TTC549 (cell line): ENCODE measurements at regions not wholly inside any gene's neighbourhood (a gene's known extent, or its start where the extent isn't known, plus 50 kb on each side); places are given as distances from the start of the nearest gene placed in this dataset.

Source experiments
- FAIRE-seq: peaks from 2 replicates; lab custom pipeline; 2012; peaks lifted over from hg19 to GRCh38; lab: Jason Lieb, UNC

DNA sequence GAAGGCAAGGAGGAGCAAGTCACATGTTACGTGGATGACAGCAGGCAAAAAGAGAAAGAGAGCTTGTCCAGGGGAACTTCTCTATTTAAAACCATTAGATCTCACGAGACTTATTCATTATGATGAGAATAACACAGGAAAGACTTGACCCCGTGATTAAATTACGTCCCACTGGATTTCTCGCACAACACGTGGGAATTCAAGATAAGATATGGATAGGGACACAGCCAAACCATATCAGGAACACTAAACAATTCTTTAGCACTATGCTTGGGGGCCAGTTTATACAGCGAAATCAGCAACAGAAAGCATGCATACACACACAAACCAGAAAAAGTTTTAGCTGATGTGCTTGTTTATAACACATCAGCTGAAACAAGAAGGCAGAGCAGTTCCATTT is 704.2 kb downstream of the OTOL1 start:
- no peak for FAIRE-seq

DNA sequence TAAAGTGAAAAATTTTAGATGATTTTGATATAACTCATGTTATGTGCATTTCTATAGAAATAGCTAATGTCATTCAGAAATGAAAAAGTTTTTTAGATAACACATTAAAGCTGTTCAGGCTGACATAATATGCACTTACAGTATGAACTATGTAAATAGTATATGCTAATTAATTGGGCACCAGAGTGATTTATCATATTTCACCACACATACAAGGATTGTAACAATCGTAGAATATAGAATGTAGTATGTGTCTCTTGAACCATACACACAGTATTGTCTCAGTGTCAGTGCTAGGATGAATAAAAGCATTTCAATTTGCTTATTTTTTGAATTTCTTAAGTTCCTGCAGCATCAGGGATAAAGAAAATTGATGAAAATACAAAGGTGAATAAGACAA is 710.0 kb downstream of the OTOL1 start:
- FAIRE-seq, result no peak

DNA sequence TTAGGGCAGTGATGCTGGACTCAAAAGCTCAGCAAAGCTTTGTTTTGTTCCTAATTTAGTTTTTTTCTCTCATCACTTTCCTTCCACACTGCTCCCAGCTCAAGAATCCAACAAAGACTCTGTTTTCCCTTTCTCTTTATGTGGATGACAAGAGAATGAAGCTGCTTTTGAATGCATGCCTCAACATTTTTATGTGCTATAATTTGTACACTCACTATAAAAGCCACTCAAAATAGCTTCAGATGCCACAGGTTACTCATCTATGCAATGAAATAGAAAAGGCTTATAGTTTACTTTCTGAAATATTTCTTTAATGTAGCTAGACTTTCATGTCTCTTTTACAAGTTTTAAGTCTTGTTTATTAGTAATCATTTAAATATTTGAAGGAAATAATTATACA is 714.9 kb downstream of the OTOL1 start:
- FAIRE-seq, result no peak

DNA sequence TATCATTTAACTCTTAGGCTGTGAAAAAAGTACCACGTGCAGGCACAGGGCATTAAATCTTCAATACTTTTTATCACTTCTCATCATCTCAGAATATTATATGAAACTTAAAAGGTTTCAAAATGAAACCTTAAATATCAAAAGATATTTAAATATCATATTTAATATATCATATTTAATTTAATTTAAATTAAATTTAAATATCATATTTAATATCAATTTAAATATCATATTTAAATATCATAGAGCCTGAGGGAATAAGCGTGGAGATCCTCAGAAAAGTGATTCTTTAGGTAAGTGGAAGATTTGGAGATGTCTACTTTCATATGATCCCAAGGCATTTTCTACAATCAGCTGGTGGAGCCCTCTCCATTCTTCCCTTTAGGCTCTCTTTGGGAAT is 716.6 kb downstream of the OTOL1 start:
- FAIRE-seq, result no peak

DNA sequence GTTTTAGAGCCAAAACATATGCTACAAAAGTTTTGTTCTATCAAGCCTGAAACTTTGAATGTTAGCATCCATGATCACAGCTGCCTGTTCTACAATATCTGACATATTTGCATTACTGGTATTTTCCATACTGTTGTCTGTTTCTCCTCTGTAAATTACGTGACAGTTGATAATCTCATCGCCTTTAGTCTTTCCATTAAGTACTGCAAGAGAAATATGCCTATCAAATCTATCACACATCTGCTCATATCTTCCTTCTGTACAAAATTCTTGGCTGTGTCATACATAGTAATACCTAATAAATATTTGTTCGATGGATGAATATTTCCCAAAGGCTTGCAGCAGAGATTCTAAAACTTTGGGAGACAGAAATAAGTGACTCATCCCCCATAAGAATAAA is 717.3 kb downstream of the OTOL1 start:
- FAIRE-seq, result no peak

DNA sequence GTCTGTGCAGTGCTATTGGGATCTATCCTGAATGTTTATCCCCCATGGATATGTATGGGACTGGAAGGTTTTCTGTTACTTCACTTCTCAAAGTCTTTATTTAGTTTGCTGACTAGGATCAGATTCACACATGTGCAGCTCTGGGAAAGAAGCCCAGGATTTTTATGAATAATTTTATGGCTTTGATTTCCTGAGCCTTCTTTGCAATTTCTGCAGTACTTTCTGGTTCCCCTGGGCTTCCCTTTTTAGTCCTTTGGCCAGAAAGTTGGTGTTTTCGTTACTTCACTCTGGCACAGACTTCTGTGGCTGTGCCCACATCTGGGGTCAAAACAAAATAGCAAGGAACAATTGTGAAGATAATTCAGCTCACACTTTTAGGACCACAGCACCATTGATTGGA is 721.0 kb downstream of the OTOL1 start:
- no peak for FAIRE-seq

DNA sequence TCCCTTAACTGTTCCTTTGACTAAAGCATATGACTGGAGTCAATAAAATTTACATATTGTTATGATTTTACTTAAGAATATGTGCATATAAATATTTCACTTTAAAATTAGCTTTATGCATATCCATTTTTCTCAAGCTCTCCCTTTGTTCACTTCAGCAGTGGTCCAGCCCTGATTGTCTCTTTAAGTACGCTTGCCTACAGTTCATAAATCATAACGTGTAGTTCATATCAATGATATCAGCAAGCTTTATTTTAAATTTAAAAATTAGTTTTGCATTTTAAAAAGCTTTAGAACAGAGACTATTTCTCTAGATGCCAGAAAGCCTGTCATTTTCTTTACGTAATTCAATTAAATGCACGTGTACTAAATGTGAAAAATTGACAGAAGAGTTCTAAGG is 721.9 kb downstream of the OTOL1 start:
- no peak for FAIRE-seq

DNA sequence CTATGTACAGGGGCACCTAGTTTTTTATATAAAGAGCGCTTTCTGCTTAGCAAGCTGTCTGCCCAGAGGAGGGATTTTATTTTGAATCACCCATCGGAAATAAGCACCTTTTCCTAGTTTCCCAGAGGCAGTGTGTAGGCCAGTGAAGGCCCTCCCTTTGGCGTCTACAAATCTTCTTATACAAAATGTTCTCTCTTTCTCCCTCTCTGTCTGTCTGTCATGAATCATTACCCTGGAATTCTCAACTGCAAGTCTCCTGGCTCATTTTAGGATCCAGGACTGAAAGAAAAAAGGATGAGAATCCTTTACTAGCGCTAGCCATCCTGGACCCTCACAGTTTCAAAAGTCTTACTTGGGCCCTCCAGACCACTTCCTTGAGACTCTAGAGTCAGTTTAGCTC is 728.1 kb downstream of the OTOL1 start:
- no peak for FAIRE-seq

DNA sequence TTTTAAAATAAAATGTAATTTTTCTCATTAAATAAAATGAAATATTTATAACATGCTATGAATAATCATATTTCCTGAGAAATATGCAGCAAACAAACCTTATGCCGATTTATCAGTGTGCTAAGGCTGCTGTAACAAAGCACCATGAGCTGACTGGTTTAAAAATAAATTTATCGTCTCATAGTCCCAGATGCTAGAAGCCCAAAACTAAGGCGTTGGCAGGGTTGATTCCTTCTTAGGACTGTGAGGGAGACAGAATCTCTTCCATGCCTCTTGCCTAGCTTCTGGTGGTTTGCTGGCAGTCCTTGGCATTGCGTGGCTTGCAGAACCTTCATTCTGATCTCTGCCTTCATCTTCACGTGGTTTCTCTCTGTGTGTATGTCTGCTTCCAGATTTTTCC is 740.3 kb downstream of the OTOL1 start:
- FAIRE-seq, result no peak

DNA sequence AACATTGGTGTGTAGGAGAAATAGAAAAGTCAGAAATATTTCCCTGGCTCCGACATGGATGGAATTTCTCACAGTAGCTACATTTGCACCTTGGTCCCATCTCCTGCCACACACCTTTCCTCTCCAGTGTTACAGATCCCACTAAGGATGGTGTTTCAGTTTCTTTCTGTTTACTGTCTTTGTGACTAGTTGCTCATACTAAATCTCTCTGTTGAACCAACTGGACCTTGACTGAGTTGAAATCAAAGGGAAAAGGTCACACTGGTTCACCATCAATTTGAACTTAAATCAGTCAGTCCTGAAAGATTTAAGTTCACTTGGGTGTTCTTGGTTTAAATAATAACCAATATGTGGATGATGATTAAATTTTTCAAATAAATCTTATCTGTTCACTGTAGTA is 754.2 kb downstream of the OTOL1 start:
- no peak for FAIRE-seq

DNA sequence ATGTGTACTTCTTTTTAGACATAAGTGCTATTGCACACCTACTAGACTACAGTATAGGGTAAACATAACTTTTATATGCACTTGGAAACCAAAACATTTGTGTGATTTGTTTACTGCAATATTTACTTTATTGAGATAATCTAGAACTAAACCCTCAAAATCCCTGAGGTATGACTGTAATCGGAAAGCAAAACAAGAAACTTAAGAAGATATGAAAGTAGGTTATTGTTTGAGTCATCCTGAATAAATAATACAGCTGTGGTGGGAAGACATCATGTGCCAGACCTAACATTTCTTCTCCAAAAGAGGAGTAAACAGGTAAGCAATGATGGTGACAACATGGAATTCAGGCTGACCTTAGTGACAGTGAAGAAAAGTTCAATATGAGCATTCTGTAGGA is 765.5 kb downstream of the OTOL1 start:
- no peak for FAIRE-seq

DNA sequence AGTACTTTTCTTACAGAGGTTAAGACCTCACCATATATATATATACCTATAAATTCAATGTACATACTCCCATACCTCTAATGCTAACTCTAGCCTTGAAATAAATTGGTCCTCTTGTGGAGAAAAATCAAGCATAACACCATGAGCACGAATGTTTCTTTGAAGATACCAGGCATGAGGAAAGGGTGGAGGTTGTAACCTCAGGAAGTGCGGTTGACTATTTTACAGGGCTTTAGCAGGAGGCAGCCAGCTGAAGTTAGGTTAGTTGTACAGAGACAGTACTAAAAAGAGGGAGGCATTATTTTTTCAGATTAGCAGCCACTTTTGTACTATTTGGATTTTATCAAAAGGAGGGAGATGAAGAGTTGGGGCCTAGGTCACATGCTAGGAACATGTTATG is 767.0 kb downstream of the OTOL1 start:
- FAIRE-seq, result no peak

DNA sequence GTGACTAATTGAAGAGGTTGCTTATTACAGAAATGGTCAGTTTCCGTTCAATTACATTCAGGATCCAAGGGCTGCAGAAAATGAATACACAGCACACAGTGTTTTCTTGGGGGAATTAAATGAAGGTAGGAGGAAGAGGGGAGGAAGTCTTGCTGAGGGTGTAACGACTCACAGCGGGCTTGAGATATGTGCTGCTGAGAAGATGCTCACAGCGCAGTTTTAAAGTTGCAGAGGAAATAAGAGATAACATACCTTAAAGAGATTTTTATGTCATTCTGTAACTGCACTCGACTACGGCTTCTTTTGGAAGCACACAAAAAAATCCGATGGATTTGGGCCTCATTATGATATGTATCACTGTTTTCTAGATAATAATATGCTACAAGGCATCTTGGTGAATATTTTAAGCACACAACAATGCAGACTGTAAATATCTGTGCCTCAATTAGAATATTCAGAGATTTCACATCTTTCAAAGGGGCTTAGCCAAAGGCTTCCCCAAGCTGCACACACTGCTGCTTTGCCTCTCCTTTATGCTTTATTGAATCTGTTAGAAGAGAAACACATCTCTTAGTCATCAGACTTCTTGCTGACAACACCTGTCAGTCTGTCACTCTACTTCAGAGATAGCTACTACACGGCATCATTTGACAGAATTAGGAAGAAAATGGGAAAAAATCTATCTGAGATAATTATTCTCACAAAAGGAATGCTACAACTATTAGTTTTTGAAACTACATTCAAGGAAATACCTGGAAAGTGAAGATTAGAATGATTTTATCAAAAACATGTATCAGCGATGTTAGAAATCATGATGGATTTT is 773.2 kb downstream of the OTOL1 start:
- no peak for FAIRE-seq

DNA sequence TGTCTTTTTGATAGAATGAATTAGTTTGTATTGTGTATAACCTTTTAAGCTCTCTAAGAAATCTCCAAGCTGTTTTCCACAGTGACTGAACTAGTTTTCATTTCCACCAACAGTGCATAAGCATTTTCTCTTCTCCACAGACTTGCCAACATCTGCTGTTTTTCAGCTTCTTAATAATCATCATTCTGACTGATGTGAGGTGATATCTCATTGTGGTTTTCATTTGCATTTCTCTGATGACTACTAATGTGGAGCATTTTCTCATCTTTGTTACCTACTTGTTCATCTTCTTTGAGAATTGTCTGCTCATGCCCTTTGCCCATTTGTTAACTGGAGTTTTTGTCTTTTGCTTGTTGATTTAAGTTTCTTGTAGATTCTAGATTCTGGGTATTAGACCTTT is 777.5 kb downstream of the OTOL1 start:
- FAIRE-seq, result no peak

DNA sequence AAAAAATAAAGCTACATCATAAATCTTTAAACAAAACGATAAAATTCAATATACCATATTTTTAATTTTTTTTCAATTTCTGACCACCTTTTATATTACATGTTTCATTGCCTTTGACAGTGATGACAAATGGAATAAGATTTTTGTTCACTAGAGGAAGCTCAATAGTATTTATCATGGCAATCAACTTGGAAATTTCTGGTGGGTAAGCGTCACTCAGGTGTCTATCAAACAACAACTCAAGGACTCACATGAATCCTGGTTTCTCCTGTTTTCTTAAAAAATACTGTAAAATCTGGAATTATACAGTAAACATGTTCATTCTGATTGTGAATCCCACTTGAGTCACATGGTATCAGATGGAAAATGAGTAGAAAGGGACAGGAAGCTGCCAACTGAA is 782.2 kb downstream of the OTOL1 start:
- no peak for FAIRE-seq

DNA sequence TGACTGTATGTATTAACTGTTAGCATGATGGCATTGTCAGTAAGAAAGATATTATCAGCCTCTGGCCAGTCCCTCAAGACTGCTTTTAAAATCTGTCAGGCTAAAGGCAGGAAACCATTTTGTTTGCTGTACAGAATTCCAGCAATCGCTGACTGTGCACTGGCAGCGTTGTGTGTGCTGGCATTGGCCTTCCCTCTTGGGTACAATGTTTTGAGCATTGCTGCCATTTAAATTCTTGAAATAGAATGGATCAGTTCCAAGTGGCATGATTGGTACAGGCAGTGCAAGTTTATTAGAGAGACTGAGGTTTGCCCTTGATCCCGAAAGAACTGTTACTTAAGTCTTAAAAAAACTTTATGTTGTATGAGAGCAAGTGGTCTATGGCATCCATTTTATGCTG is 788.7 kb downstream of the OTOL1 start:
- FAIRE-seq, result no peak

DNA sequence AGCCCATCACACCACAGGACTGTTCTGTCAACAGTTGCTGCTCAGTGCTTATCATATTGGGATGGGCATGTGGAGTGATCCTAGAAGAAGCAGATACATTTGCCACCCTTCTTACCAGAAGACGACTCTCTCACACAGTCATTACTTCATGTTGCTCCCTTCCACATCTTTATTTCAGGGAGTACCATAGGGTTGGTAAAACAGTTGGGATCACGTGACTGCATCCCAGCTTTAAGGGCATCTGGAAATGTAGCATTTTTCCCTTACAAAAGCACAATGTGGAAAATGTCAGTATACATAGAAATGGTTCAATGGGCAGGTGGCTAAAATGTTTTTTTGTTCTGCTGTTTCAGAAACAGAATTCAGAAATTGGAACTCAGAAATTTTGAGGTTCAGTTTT is 791.0 kb downstream of the OTOL1 start:
- no peak for FAIRE-seq

DNA sequence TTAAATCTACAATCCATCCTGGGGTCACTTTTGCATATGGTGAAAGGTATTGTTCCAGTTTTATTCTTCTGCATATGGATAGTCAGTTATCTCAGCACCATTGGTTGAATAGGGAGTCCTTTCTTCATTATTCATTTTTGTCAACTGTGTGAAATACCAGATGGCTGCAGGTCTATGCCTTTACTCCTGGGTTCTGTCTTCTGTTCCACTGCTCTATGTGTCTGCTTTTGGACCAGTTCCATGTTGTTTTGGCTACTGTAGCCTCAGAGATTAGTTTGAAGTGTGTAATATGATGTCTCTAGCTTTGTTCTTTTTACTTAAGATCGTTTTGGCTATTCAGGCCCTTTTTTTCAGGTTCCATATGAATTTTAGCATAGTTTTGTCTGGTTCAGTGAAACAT is 795.8 kb downstream of the OTOL1 start:
- FAIRE-seq, result no peak

DNA sequence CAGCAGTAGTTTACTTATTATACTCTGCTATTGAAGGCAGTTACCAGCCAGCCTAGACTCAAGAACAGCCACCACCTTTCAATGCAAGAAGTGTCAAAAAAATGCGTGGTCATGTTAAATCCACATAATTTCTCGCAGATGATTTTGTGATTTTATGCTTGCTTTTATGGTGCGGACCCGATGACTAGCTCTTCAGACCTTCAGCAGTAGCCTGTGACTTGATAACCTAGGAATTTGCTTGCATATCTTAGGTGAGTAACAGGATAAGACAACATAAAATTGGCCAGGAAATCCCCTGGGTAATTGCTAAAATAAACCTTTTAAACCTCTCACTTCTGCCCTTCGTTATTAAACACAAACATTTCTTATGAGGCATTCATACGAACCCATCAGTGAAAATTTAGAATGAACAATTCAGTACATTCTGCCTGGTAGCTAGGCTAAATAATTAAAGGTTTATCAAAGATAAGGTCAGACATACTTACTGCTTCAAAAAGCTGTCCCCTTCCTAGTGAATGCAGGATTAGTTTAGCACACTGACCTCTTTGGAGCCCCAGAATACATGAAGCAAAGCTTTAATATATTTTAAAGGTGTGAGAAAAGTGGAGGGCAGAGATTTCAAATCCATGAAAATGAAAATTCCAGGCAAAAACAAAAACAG is 798.8 kb downstream of the OTOL1 start:
- FAIRE-seq, result no peak

DNA sequence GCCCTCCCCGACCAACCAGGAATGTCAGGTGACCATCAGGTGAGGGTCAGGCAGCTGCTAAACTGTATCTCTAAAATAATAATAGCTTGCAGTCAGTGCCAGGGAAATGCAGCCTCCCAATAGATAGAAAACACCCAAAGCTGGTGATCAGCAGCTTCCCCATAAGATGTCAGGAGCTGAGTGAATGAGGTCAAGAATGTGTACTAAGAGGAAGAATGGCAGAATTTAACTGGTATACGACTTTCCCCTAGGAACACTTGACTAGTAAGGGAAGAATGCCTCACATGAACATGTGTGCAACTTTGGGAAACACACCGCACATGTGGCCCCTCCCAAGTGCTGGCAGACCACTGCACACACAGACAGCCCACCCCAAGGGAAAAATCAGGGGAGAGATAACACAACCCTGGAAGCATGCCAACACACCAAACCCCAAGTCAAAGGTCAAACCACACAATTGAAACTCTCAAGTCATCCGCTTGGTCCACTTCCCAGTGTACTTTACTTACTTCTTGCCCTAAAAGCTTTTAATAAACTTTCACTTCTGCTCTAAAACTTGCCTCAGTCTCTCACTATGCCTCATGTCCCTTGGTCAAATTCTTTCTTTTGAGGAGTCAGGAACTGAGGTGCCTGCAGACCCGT is 806.5 kb downstream of the OTOL1 start:
- no peak for FAIRE-seq

DNA sequence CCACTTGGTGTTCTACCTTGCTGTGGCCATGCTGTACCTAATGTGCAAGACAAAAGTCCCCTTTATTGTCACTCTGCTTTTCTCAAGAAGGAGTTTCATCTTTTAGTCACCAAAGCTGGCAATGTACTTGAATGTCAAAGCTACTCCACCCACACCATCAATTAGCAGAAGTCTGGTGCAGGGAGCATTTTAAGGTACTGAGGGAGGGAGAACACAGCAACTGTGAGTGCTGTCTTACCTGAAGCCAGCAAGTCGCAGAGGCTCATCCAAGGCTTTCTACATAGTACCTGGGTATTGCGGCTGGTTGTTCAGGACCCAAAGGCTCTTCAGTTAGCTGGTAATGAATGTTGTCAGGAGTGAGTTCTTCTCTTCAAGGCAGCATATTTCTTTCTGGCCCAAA is 820.4 kb downstream of the OTOL1 start:
- no peak for FAIRE-seq

DNA sequence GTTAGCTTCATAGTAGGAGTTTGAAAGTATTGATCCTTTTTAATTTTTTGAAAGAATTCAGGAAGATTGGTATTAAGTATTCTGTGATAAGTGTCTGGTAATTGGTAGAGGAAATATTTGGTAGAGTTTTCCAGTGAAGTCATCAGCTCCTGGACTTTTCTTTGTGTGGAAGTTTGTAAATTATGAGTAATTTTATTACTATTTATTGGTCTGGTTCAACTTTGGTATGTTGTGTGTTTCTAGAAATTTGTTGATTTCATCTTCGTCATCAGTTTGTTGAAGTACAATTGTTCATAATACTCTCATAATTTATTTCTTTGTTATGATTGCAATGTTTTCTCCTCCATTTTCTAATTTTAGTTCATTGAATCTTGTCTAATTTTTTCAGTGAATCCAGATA is 832.0 kb downstream of the OTOL1 start:
- no peak for FAIRE-seq

DNA sequence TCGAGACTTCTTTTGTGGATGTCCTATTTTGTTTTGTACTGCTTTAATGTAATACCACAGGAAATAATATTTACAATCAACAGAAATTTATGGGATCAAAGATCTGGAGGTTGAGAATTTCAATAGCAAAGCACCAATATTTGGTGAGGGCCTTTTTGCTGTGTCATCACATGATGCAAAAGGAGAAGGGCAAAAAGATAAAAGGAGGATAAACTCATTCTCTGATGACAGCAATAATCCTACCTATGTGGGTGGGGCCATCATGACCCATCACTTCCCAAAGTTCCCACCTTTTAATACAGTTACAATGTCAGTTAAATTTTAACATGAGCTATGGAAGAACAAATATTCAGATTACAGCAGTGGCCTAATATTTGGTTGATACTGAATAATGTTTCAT is 832.9 kb downstream of the OTOL1 start:
- no peak for FAIRE-seq

DNA sequence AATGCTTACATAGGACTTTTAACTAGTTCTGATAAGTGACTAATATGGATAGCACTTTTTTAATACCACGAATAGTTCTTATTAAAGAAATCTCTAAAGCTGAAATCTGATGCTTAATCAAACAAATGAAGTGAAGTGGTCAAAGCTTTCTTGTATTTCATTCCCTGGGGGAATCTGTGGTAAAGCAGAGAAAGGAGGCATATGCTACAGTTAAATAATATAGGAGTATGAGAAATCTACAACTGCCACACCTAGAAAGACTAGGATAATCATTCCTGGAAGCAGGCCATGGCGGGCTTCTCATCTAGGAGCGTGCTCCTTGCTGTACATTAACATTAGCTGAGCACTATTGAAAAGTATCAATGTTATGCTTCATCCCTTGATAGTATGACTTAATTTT is 835.7 kb downstream of the OTOL1 start:
- FAIRE-seq, result no peak
